ENCODE measurements at regions not wholly inside any gene's neighbourhood (a gene's known extent, or its start where the extent isn't known, plus 50 kb on each side); places are given as distances from the start of the nearest gene placed in this dataset.

DNA sequence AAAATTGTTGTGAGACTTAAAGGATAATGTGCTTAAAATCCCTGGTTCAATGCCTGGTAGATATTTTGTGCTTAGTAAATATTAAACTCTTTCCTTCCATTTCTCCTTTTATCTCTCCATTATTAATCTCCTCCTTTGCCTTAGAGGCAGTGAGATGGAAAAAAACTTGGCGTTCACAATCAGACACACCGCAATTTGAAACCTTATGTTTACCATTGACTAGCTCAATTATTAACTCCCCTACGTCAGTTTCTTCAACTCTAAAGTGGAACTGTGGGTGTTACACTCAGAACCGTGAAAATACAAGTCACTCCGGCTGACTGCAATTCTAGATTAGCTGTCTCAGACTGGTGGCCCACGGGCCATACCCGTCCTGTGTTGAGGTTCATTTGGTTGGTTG lies 327.2 kb downstream of the DEPDC1B start:
- no peak for TF ChIP-seq CTCF (IDR thresholded peaks at IDR 0.05; ENCODE audit: unreplicated experiment in 3 of 3)
- Mint-ChIP-seq H3K27ac (peak overlapping the region; percentile 58 to 97 (median 97)), H3K9me3 (no peaks in the 10 kb centered on the region), H3K27me3 (ENCODE audit: low read depth) (no peaks in the 10 kb centered on the region), H3K4me1 (peaks cover 9% of the 10 kb centered on the region), H3K36me3 (ENCODE audit: low read depth) (no peaks in the 10 kb centered on the region), H3K4me3 (no peak overlapping the region)

GRCh38 chr5:60371065-60371464 lies 328.9 kb downstream of the DEPDC1B start:
- no peak for TF ChIP-seq CTCF (IDR thresholded peaks at IDR 0.05; ENCODE audit: unreplicated experiment in 3 of 3)
- Mint-ChIP-seq H3K4me3 (no peak overlapping the region), H3K9me3 (no peaks in the 10 kb centered on the region), H3K27ac (peak overlapping the region in 2 of 3 experiments; percentile 43 to 48), H3K36me3 (ENCODE audit: low read depth) (no peaks in the 10 kb centered on the region), H3K4me1 (peaks cover 9% of the 10 kb centered on the region), H3K27me3 (ENCODE audit: low read depth) (no peaks in the 10 kb centered on the region)

- H3K4me1 Mint-ChIP-seq, result peaks cover 9% of the 10 kb centered on the region
- peaks cover 2% of the 10 kb centered on the region for H3K27me3 Mint-ChIP-seq (ENCODE audit: low read depth)
- peak overlapping the region in 2 of 3 experiments; percentile 39 to 48 for H3K27ac Mint-ChIP-seq
- no peak for TF ChIP-seq CTCF (IDR thresholded peaks at IDR 0.05; ENCODE audit: unreplicated experiment in 3 of 3)
- H3K9me3 Mint-ChIP-seq, result no peaks in the 10 kb centered on the region
- H3K4me3 Mint-ChIP-seq, result no peak overlapping the region
- H3K36me3 Mint-ChIP-seq (ENCODE audit: low read depth), result no peaks in the 10 kb centered on the region
Measured at GRCh38 chr5:60370508-60370907, 329.5 kb downstream of the DEPDC1B start.

DNA sequence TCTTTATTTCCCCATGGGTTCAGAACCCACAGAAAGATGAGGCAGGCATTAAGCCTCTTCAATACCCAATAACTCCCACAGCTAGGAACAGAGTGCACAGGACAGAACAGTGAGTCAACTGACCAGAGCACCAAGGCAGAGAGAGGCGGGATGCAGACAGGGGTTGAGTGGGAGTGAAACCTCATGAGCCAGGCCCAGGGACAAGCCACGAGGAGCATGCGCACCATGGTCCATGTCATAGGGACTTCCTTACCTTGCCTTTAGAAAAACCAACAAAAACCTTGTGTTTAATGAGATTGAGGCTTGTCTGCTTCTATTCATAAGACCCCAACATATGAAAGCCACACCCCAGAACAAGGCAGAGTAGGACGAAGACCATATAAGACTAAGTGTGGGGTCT lies 330.6 kb downstream of the DEPDC1B start:
- Mint-ChIP-seq H3K36me3 (ENCODE audit: low read depth) (no peaks in the 10 kb centered on the region), H3K4me1 (peaks cover 9% of the 10 kb centered on the region), H3K9me3 (no peaks in the 10 kb centered on the region), H3K4me3 (no peak overlapping the region), H3K27ac (no peak overlapping the region), H3K27me3 (ENCODE audit: low read depth) (peaks cover 4% of the 10 kb centered on the region)
- TF ChIP-seq CTCF (IDR thresholded peaks at IDR 0.05; ENCODE audit: unreplicated experiment in 3 of 3), result no peak

DNA sequence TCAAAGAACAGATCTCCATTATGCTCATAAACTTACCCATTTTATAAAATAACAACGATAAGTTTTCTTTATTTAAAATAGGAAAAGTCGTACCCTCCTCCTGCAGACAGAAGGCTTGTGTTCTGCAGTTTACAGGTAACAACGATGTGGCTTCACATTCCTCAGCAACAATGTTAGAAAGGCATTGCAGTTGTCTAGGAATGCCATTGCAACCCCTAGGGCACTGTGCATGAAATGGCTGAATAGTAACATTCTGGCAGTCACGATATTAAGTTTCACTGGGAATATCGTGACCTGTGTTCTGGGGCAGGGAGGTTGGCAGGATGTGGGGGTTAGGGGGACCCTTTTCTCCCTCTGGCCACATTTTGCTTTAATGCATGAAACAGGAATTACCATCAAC lies 331.9 kb downstream of the DEPDC1B start:
- no peaks in the 10 kb centered on the region for H3K36me3 Mint-ChIP-seq (ENCODE audit: low read depth)
- H3K27ac Mint-ChIP-seq, result no peak overlapping the region
- H3K27me3 Mint-ChIP-seq (ENCODE audit: low read depth), result peaks cover 4% of the 10 kb centered on the region
- TF ChIP-seq CTCF (IDR thresholded peaks at IDR 0.05; ENCODE audit: unreplicated experiment in 3 of 3), result no peak
- H3K9me3 Mint-ChIP-seq, result no peaks in the 10 kb centered on the region
- H3K4me3 Mint-ChIP-seq, result no peak overlapping the region
- peaks cover 9% of the 10 kb centered on the region for H3K4me1 Mint-ChIP-seq

- no peak overlapping the region for H3K27ac Mint-ChIP-seq
- H3K4me1 Mint-ChIP-seq, result no peaks in the 10 kb centered on the region
- TF ChIP-seq CTCF (IDR thresholded peaks at IDR 0.05; ENCODE audit: unreplicated experiment in 3 of 3), result no peak
- H3K27me3 Mint-ChIP-seq (ENCODE audit: low read depth), result peaks cover 4% of the 10 kb centered on the region
- H3K9me3 Mint-ChIP-seq, result no peaks in the 10 kb centered on the region
- no peaks in the 10 kb centered on the region for H3K36me3 Mint-ChIP-seq (ENCODE audit: low read depth)
- no peak overlapping the region for H3K4me3 Mint-ChIP-seq
Measured at GRCh38 chr5:60366489-60366888, 333.5 kb downstream of the DEPDC1B start.
